HG03196 (cell line): ENCODE measurements at regions not wholly inside any gene's neighbourhood (a gene's known extent, or its start where the extent isn't known, plus 50 kb on each side); places are given as distances from the start of the nearest gene placed in this dataset.

Experiments used
- ATAC-seq: cut with Tn5 transposase; IDR thresholded peaks from one replicate; pipeline ENCODE4 v1.9.1; 2021; ENCODE audit not compliant: unreplicated experiment

GRCh38 chr10:1980459-1980858 lies 243.1 kb upstream of the ADARB2 start:
- ATAC-seq: no peak

- ATAC-seq: no peak
These were observed 241.3 kb upstream of the ADARB2 start for GRCh38 chr10:1978584-1978983.

DNA sequence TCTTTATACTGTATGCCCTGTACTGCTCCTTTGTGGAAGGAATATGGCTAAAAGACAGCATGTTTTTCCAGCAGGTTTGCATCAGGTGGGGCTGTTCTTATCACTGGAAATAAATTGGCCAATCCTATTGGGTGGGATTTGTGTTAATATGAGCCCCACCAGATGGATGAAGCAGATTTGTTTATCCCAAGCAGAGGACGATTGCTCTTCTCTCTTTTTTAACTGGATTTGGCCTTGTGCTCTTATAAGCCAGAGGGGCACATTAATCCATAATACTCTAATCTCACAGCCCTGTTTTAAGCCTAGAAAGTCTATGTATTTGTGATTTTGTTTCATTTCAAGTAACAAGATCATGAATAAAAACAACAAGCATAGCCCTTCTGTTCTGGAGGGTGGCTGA lies 240.1 kb upstream of the ADARB2 start:
- no peak for ATAC-seq

DNA sequence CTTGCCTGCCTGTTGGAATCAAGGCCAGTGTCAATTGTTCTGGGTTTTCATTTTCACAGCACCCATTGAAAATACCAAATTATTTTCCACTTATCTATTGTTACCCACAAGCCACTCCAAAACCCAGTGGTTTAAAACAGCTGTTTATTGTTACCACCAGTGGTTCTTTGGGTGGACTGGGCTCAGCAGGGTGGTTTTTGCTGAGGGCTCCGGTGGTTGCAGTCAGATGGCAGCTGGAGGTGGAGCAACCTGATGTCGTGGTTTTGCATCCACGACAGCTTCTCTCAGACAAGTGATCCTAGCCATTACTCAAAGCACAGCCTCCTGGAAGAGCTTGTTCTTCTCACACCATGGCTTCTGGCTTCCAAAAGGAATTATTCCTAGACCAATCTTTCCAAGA lies 235.1 kb upstream of the ADARB2 start:
- no peak for ATAC-seq

GRCh38 chr10:1968257-1969033 lies 231.1 kb upstream of the ADARB2 start:
- no peak for ATAC-seq

- ATAC-seq: no peak
These were observed 229.5 kb upstream of the ADARB2 start for GRCh38 chr10:1966712-1967376.

DNA sequence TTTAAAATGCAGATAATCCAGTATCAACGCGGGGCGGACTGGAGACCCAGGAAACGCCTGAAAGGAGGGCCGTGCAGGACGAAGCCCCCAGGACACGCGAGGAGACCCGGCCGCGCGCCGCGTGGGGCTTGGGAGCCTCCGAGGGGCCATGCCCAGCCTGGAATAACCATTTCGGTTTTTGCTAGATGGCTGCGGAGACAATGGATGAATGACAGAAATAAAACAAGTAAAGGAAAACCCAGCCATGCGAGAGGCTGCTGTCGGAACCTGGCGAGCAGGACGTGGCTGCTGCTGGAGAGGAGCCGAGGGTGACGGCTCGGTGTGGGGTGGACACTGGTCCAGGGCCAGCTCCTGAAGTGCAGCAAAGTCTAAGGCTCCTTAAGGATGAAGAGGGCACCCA lies 227.2 kb upstream of the ADARB2 start:
- ATAC-seq: no peak

DNA sequence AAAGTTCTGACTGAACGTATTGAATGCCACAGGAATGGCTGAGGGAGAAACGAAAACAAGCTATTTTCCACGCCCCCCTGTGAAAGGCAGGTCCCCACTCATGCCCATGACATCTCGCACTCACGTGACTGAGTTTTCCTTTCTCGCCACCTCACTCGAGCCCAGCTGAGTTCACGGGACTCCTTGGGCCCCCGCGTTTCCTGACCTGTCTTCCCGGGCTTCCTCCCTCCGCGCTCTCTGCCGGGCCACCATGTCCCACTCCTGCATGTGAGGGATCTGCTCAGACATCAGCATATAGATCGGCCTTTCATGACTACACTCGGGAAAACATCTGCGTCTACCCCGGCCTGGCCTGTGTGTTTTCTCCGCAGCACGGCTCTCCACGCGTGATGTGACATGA lies 226.0 kb upstream of the ADARB2 start:
- no peak for ATAC-seq

DNA sequence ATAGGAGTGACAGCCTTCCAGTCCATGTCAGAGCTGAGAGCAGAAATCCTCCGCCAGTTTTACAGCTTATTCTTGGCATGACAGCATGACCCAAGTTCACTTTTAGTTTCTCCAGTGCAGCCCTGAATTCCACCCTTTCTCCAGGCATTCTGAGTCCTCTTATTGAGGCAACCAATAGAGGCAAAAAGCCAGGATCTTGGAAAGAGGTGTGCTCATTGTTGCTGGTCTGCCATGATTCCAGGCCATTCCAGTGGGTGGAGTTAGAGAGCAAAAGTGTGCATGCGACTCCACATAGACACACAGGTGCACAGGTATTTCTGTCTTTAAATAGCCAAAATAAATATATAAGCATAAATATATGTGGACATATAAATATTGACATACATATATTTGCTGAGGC lies 224.7 kb upstream of the ADARB2 start:
- ATAC-seq: no peak

- no peak for ATAC-seq
These were observed 223.7 kb upstream of the ADARB2 start for GRCh38 chr10:1960982-1961381.

GRCh38 chr10:1957057-1957456 lies 219.7 kb upstream of the ADARB2 start:
- ATAC-seq: no peak

DNA sequence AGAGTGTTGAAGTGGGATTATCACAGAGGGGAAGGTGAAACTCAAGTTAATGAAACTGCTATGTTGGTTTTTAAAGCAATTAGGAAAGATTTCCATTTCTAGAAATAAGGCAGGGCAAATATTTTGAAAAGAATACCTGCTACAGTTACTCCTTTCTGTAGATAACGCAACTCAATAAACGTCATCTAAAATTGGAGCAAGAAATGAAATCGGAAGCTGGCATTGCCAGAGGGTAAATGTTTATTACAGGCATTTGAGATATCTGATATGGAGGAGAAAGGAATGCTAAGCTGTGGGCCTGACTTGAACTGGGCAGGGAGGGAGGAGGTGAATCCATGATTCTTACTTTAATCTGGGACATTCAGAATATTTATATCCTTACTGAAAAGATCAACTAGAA lies 217.0 kb upstream of the ADARB2 start:
- no peak for ATAC-seq

GRCh38 chr10:1952126-1953095 lies 215.1 kb upstream of the ADARB2 start:
- ATAC-seq: no peak

- no peak for ATAC-seq
These were observed 213.6 kb upstream of the ADARB2 start for GRCh38 chr10:1950803-1951495.

DNA sequence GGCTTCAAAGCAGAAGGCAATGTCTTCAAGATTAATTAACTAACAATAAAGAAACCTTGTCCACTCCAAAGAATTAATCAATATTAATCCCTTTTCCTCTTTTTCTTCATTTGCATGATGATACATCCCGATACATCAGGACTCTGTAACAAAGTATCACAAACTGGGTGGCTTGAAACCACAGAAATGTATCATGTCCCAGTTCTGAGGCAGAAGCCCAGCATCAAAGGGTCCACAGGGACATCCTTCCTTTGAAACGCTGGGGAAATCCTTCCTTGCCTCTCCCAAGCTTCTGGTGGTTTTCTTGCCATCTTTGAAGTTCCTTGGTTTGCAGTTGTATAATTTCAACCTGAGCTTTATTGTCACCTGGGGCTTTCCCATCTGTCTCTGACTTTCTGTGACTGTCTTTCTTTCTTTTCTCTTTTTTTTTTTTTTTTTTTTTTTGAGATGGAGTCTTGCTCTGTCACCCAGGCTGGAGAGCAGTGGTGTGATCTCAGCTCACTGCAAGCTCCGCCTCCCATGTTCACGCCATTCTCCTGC lies 210.2 kb upstream of the ADARB2 start:
- ATAC-seq: no peak

DNA sequence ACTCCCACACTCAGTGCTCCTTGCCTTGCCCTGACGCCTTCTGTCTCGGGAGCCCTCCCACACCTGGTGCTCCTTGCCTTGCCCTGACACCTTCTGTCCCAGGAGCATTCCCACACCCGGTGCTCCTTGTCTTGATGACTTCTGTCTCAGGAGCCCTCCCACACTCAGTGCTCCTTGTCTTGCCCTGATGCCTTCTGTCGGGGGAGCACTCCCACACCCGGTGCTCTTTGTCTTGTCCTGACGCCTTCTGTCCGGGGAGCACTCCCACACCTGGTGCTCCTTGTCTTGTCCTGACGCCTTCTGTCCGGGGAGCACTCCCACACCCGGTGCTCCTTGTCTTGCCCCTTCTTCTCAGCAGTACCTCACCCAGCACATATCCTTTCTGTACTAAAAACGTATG lies 207.2 kb upstream of the ADARB2 start:
- no peak for ATAC-seq

GRCh38 chr10:1942478-1942877 lies 205.2 kb upstream of the ADARB2 start:
- ATAC-seq: peak; percentile 59

GRCh38 chr10:1939016-1939415 lies 201.7 kb upstream of the ADARB2 start:
- no peak for ATAC-seq

DNA sequence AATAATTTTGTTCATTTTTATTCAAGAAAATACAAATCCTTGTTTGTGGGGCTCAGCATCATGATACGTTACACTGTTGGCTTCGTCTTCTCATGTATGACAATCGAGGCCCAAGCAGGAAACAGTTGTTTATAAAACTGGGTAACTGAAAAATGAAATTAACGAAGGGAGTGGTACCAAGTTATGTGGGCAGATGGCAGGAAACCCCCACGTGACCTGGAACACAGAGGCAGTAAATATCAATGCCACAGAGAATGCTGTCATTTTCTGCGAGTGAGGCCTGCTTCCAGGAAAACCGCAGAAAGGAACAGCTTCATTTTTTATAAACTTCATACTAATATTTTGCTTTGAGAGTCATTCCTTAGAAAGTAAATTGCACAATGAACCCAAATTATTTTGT lies 201.0 kb upstream of the ADARB2 start:
- no peak for ATAC-seq

DNA sequence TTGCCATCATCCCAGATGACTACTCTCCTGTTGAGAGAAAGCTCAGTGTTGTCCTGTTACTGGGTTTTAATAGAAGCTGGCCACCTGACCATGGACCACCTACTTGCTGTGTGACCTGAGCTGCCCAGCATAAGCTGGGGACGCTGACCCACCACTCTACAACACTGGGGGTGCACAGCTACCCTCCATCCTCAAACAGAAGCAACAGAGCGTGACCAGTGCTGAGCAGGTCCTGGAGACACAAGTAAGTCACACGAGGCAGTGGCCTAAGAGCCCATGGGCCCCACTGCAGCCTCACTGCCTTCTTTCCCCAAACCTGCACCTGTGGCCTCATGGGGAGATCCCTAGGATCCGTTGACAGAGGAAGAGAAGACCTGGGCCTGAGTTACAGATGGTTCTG lies 198.6 kb upstream of the ADARB2 start:
- no peak for ATAC-seq

DNA sequence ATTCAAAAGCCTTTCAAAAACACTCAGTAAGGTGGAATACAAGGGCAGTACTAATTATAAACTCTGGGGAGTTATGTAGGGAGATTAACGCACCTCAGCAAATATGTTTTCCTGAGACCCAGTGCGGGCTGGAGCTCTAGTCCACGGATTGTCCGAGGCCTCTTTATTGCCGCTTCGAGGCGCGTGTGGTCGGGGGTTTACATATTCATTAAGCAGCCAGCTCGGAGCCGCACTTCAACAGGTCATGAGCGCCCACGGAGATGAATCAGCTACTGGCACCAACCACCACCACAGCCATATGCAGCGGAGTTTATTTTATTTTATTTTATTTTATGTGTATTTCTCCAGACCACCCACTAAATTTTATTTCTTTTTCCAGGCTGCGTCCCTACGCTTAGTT lies 195.9 kb upstream of the ADARB2 start:
- ATAC-seq: no peak
